SU-DHL-6 (cell line): ENCODE measurements at regions not wholly inside any gene's neighbourhood (a gene's known extent, or its start where the extent isn't known, plus 50 kb on each side); places are given as distances from the start of the nearest gene placed in this dataset.

Experiments used
- H2AFZ ChIP-seq: fragments of 200-600 bp; sonication (generic); 2 replicates; pipeline ENCODE4 v1.6.1; 2014; ENCODE audit warnings: low read depth, mild to moderate bottlenecking, moderate library complexity, mixed read lengths, antibody characterized with exemption, low read length; ENCODE audit not compliant: severe bottlenecking
- H3F3A ChIP-seq: fragments of 200-600 bp; shearing (Covaris generic); 2 replicates; pipeline ENCODE4 v1.6.0; 2016; ENCODE audit warnings: antibody characterized with exemption, mild to moderate bottlenecking; ENCODE audit not compliant: insufficient read depth
- H3K27ac ChIP-seq: fragments of 200-600 bp; sonication (generic); 2 replicates; pipeline ENCODE4 v1.5.1; 2016; ENCODE audit warnings: low read depth, mild to moderate bottlenecking, low read length, moderate library complexity, mixed read lengths
- H3K27me3 ChIP-seq: fragments of 200-600 bp; sonication (generic), shearing (Covaris generic); 2 replicates; pipeline ENCODE4 v1.6.0; 2014; ENCODE audit warnings: mild to moderate bottlenecking, low read length
- H3K36me3 ChIP-seq: fragments of 200-600 bp; sonication (generic); 2 replicates; pipeline ENCODE4 v1.6.1; 2014; ENCODE audit warnings: mild to moderate bottlenecking, low read length, mixed read lengths
- H3K4me2 ChIP-seq: fragments of 300-600, 200-600 bp; shearing (Covaris generic), sonication (generic); 2 replicates; pipeline ENCODE4 v1.6.0; 2014; ENCODE audit warnings: low read length, low read depth, mild to moderate bottlenecking; ENCODE audit not compliant: poor library complexity, severe bottlenecking
- H3K4me3 ChIP-seq: fragments of 200-600 bp; sonication (generic); 2 replicates; pipeline ENCODE4 v1.5.1; 2014; ENCODE audit warnings: antibody characterized with exemption, low read length, mild to moderate bottlenecking, mixed read lengths; ENCODE audit not compliant: insufficient read depth, poor library complexity, severe bottlenecking
- H3K79me2 ChIP-seq: fragments of 200-600 bp; sonication (generic); 2 replicates; pipeline ENCODE4 v1.6.1; 2014; ENCODE audit warnings: mild to moderate bottlenecking, low read length, moderate library complexity; ENCODE audit not compliant: insufficient read depth
- H3K9ac ChIP-seq: fragments of 200-600 bp; sonication (generic); 2 replicates; pipeline ENCODE4 v1.7.0; 2014; ENCODE audit warnings: mild to moderate bottlenecking, low read length
- H3K9me2 ChIP-seq: fragments of 200-600 bp; sonication (generic); replicated peaks from 2 replicates; pipeline ENCODE4 v1.6.1; 2014; ENCODE audit warnings: low read length; ENCODE audit not compliant: insufficient read depth
- H3K9me3 ChIP-seq: fragments of 200-600 bp; sonication (generic); 2 replicates; pipeline ENCODE4 v1.6.1; 2014; ENCODE audit warnings: low read length, mixed read lengths; ENCODE audit not compliant: insufficient read depth
- H4K20me1 ChIP-seq: fragments of 200-600 bp; sonication (generic); 2 replicates; pipeline ENCODE4 v1.6.1; 2014; ENCODE audit warnings: low read depth, mild to moderate bottlenecking, antibody characterized with exemption, low read length, moderate library complexity, mixed read lengths
- EZH2phosphoT487 ChIP-seq: fragments of 200-600 bp; sonication (generic), shearing (Covaris generic); conservative IDR thresholded peaks from 2 replicates; pipeline ENCODE4 v1.6.1; 2018; ENCODE audit warnings: mild to moderate bottlenecking, antibody characterized with exemption, low read length, moderate library complexity, mixed read lengths
- TF ChIP-seq, protein P1 (sequence below): fragments of 200-600 bp; sonication (generic); IDR thresholded peaks from one replicate; pipeline ENCODE4 v1.5.1; 2017; ENCODE audit warnings: antibody characterized with exemption, mild to moderate bottlenecking, low read length, moderate library complexity; ENCODE audit not compliant: insufficient read depth, poor library complexity, severe bottlenecking

DNA sequence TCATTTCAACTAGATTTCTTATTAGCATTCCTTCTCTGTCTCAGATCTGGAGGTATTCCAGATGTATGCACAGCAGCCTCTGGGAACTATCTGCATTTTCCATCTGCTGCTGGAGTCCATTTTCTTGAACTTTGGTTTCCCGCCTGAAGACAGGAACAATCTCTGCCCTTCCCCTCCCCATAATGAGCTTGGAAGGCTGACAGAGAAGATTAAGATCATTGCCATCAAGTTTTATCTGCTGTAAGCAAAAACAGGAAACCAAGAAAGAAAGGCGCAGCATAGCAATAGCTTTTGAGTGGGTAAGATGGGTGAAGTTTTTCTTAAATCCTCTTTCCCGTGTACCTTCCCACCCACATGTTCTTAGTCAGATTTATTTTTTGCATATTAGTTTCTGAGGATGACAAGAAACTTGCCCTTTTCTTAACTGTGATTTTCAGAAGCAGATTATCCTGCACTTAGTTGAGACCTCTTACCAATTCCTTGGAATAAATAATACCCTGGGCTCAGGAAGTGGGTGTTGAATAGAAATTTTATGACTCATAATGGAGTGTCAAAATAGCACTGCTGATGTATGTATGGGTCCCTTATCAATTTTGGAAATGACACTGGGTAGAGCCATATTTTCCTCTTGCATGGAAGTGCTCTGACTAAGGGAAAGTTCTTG is 78.3 kb downstream of the CT47B1 start:
- no peaks in the 10 kb centered on the region for H3K36me3 ChIP-seq
- H3K9me3 ChIP-seq, result no peaks in the 10 kb centered on the region
- TF ChIP-seq, protein P1, sequence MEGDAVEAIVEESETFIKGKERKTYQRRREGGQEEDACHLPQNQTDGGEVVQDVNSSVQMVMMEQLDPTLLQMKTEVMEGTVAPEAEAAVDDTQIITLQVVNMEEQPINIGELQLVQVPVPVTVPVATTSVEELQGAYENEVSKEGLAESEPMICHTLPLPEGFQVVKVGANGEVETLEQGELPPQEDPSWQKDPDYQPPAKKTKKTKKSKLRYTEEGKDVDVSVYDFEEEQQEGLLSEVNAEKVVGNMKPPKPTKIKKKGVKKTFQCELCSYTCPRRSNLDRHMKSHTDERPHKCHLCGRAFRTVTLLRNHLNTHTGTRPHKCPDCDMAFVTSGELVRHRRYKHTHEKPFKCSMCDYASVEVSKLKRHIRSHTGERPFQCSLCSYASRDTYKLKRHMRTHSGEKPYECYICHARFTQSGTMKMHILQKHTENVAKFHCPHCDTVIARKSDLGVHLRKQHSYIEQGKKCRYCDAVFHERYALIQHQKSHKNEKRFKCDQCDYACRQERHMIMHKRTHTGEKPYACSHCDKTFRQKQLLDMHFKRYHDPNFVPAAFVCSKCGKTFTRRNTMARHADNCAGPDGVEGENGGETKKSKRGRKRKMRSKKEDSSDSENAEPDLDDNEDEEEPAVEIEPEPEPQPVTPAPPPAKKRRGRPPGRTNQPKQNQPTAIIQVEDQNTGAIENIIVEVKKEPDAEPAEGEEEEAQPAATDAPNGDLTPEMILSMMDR, result no peak
- no peak for TF ChIP-seq EZH2phosphoT487
- no peaks in the 10 kb centered on the region for H4K20me1 ChIP-seq
- H3K4me2 ChIP-seq, result no peak overlapping the region
- no peaks in the 10 kb centered on the region for H3K9me2 ChIP-seq
- H3K27me3 ChIP-seq, result no peaks in the 10 kb centered on the region
- H2AFZ ChIP-seq, result no peak overlapping the region
- no peak overlapping the region for H3K27ac ChIP-seq
- H3K9ac ChIP-seq, result no peak overlapping the region
- no peak overlapping the region for H3K4me3 ChIP-seq
- H3F3A ChIP-seq, result no peaks in the 10 kb centered on the region
- H3K79me2 ChIP-seq, result no peaks in the 10 kb centered on the region

DNA sequence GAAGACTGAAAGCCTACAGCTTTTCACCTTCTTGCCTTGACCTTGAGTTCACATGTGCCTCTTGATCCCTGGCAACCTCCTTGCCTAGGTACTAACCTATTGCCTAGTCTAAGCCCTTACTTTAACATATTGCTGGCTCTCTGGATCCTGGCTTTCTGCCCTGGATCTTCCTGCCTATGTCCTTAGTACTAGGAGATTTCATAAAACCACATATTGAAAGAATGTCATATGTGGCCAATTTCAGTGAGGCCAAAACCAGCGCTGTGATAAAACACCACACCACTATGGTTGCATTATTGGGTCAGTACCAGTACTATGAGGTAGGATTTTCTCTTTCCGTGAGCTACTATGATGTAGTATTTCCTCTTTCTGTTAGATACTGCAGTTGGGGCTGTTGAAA is 80.4 kb downstream of the CT47B1 start:
- H4K20me1 ChIP-seq, result no peaks in the 10 kb centered on the region
- H3K27ac ChIP-seq, result no peak overlapping the region
- no peaks in the 10 kb centered on the region for H3K9me2 ChIP-seq
- no peak overlapping the region for H3K4me3 ChIP-seq
- H3K4me2 ChIP-seq, result no peak overlapping the region
- no peaks in the 10 kb centered on the region for H3F3A ChIP-seq
- H3K9ac ChIP-seq, result no peak overlapping the region
- no peaks in the 10 kb centered on the region for H3K36me3 ChIP-seq
- no peak for TF ChIP-seq EZH2phosphoT487
- TF ChIP-seq, protein P1, result no peak
- H3K79me2 ChIP-seq, result no peaks in the 10 kb centered on the region
- no peaks in the 10 kb centered on the region for H3K27me3 ChIP-seq
- no peaks in the 10 kb centered on the region for H3K9me3 ChIP-seq
- H2AFZ ChIP-seq, result no peak overlapping the region

DNA sequence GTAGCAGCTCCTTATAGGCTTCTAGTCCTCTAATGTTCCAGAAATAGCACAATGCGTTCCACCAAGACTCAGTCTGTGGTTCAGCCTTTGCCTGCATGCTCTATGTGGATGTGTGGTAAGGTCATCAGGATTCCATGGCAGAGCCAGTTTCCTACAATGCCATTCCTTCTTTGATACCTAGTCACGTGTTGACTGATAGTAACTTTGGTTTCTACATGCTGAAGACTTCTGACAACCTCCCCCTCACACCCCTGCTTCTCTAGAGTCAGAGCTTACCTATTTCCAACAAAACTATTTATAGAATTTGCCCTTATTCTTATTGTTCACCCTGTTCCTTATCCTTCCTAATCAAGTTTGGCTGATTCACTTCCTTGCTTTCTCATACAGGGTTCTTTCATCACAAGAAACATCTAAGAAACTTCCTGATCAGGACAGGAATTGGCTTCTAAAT is 81.1 kb downstream of the CT47B1 start:
- Histone ChIP-seq H3K9me3 (no peaks in the 10 kb centered on the region), H3K36me3 (no peaks in the 10 kb centered on the region), H3K27me3 (no peaks in the 10 kb centered on the region), H3K27ac (no peak overlapping the region), H3K9me2 (no peaks in the 10 kb centered on the region), H4K20me1 (no peaks in the 10 kb centered on the region), H3K4me2 (no peak overlapping the region), H2AFZ (no peak overlapping the region), H3F3A (no peaks in the 10 kb centered on the region), H3K79me2 (no peaks in the 10 kb centered on the region), H3K9ac (no peak overlapping the region), H3K4me3 (no peak overlapping the region)
- no peak for TF ChIP-seq EZH2phosphoT487
- TF ChIP-seq, protein P1, result no peak
